Testis (tissue), 2 donors: ENCODE measurements at regions not wholly inside any gene's neighbourhood (a gene's known extent, or its start where the extent isn't known, plus 50 kb on each side); places are given as distances from the start of the nearest gene placed in this dataset.

Experiments used
- CTCF ChIP-seq, 3 experiments: fragments of 450-650 bp in 2 of 3; fragments of 200-600 bp in 1 of 3; sonication (generic) in 1 of 3; IDR thresholded peaks; one replicate each; pipeline ENCODE4 v1.5.1; 2016 to 2019; ENCODE audit warnings: antibody characterized with exemption in 3 of 3, mild to moderate bottlenecking in 2 of 3, moderate library complexity in 1 of 3
- POLR2A ChIP-seq: fragments of 450-650 bp; IDR thresholded peaks from one replicate; pipeline ENCODE4 v1.6.1; 2017; ENCODE audit warnings: antibody characterized with exemption, mild to moderate bottlenecking, moderate library complexity

GRCh38 chr1:233828480-233828879 is 76.0 kb upstream of the SLC35F3 start:
- TF ChIP-seq CTCF (IDR thresholded peaks at IDR 0.05) (no peak), POLR2A (no peak)
